ENCODE measurements at regions not wholly inside any gene's neighbourhood (a gene's known extent, or its start where the extent isn't known, plus 50 kb on each side); places are given as distances from the start of the nearest gene placed in this dataset.

DNA sequence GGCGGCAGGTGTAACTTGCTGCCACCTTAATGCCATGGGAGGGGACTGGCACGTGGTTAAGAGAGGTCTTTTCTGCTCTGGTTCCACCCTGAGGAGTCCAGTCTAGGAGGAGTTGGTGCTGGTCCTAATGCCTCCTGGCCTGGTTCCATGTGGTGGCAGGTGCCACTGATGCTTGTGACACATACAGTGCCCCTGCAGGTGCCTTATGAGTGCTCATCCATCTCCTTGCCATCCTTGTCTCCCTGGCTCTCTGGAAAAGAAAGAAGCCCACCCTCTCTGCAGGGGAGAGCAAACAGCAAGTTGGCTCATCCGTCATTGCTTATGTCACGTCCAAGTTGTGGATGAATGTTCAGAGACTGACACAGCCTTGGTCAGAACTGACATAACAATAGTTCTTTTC, 175.8 kb upstream of the DPH6 start:
- no peak overlapping the region for H3K4me3 ChIP-seq
- H3K27me3 ChIP-seq, result no peaks in the 10 kb centered on the region
- no peaks in the 10 kb centered on the region for H3K4me1 ChIP-seq
- H3K9me3 ChIP-seq, result no peaks in the 10 kb centered on the region
- H3K36me3 ChIP-seq, result no peaks in the 10 kb centered on the region
- H3K27ac ChIP-seq, result no peak overlapping the region
- DNase-seq, result no peak
- intact Hi-C loops (cut with DNase I; ENCODE audit: low total_unique reads), result no loop called here
- 79 to 85% (median 83%) methylated on average over 4 of the region's 4 CpGs for WGBS, 5 donors
- TF ChIP-seq EP300 (IDR thresholded peaks at IDR 0.05) (no peak), POLR2AphosphoS5 (IDR thresholded peaks at IDR 0.05) (no peak), POLR2A (IDR thresholded peaks at IDR 0.05) (no peak)
- TF ChIP-seq, protein P1, sequence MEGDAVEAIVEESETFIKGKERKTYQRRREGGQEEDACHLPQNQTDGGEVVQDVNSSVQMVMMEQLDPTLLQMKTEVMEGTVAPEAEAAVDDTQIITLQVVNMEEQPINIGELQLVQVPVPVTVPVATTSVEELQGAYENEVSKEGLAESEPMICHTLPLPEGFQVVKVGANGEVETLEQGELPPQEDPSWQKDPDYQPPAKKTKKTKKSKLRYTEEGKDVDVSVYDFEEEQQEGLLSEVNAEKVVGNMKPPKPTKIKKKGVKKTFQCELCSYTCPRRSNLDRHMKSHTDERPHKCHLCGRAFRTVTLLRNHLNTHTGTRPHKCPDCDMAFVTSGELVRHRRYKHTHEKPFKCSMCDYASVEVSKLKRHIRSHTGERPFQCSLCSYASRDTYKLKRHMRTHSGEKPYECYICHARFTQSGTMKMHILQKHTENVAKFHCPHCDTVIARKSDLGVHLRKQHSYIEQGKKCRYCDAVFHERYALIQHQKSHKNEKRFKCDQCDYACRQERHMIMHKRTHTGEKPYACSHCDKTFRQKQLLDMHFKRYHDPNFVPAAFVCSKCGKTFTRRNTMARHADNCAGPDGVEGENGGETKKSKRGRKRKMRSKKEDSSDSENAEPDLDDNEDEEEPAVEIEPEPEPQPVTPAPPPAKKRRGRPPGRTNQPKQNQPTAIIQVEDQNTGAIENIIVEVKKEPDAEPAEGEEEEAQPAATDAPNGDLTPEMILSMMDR (IDR thresholded peaks at IDR 0.05), result no peak

DNA sequence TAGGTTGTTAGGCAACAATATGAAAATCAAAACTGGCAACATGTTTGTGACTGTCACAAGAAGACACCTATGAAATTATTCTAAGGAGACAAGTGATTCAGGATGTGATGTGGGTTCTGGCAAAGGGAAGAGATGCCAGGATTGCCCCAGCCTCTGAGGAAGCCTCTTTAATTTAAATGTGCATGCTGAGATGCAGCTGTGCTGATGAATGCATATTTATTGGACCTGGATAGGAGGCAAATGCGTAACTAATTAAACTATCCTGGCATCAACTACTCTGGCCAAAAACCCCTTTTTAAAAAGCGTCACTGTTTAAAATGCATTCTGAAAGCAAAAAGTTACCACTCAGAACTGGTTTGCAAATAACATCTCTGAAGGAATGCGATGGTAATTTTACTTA, 176.5 kb upstream of the DPH6 start:
- intact Hi-C loops (cut with DNase I; ENCODE audit: low total_unique reads), result no loop called here
- no peak for TF ChIP-seq EP300 (IDR thresholded peaks at IDR 0.05)
- TF ChIP-seq POLR2A (IDR thresholded peaks at IDR 0.05), result no peak
- no peak for TF ChIP-seq POLR2AphosphoS5 (IDR thresholded peaks at IDR 0.05)
- TF ChIP-seq, protein P1 (IDR thresholded peaks at IDR 0.05), result no peak
- no peaks in the 10 kb centered on the region for H3K4me1 ChIP-seq
- no peak overlapping the region for H3K27ac ChIP-seq
- no peaks in the 10 kb centered on the region for H3K27me3 ChIP-seq
- H3K4me3 ChIP-seq, result no peak overlapping the region
- no peaks in the 10 kb centered on the region for H3K9me3 ChIP-seq
- no peaks in the 10 kb centered on the region for H3K36me3 ChIP-seq
- DNase-seq, result no peak
- WGBS, 5 donors, result 86 to 95% (median 92%) methylated on average over 3 of the region's 3 CpGs

DNA sequence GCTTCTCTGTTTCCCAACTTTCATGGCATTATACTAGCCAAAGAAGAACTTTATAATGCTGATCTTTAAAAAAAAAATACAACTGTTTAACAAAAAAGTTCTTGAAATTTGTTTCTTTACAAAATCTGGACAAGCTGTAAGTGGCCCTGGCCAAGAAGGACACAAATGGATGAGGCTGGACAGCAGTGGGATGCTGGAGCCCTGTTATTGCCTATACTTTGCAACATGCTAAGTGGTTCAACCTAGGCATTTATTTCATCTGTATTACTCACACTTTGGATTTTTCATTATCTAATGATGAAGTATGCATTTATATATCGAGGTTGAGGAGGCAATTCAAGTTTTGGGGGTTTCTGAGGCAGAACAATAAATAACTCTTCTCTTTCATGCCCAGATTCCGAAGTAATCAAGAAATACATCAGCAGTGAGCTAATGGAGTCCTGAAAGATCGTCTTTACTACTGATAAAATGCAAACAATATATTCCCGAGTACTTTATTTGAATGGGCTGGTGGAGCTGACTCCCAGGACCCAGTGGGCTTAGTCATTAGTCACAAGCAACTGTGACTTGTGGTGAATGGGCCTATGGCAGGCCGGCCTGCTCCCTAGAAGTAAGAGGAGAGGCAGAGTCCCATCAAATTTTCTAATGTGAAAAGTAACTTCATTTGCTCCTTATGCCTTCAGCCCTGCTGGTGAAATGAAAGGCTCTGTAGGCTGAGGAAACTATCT, 177.3 kb upstream of the DPH6 start:
- no peak overlapping the region for H3K27ac ChIP-seq
- H3K36me3 ChIP-seq, result no peaks in the 10 kb centered on the region
- H3K9me3 ChIP-seq, result no peaks in the 10 kb centered on the region
- TF ChIP-seq POLR2AphosphoS5 (IDR thresholded peaks at IDR 0.05) (no peak), POLR2A (IDR thresholded peaks at IDR 0.05) (no peak), EP300 (IDR thresholded peaks at IDR 0.05) (no peak)
- TF ChIP-seq, protein P1 (IDR thresholded peaks at IDR 0.05), result no peak
- WGBS, 5 donors, result 36 to 70% (median 49%) methylated on average over 5 of the region's 5 CpGs
- H3K4me1 ChIP-seq, result peaks cover 0 to 7% (median under 1%) of the 10 kb centered on the region in 4 donors
- H3K4me3 ChIP-seq, result no peak overlapping the region
- H3K27me3 ChIP-seq, result no peaks in the 10 kb centered on the region
- no peak for DNase-seq
- intact Hi-C loops (cut with DNase I; ENCODE audit: low total_unique reads), result no loop called here

DNA sequence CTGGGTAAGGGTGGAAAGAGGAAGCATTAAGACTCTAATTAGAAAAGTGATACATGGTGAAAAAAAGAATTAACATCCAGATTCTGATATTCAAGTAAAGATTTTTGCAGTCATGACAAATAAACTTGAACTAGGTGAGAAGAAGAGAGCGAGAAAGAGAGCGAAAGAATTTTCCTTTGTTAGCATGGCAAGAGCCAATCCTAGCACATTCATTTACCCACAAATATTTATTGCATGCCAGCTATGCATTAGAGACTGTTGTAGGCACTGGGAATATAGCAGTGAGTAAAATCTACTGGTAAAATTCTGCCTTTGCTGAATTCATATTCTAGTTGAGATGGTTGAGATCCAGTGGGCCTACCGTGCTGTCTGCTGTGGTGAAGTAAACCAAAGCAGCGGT, 177.9 kb upstream of the DPH6 start:
- no peaks in the 10 kb centered on the region for H3K9me3 ChIP-seq
- H3K27me3 ChIP-seq, result no peaks in the 10 kb centered on the region
- no peak for DNase-seq
- TF ChIP-seq EP300 (IDR thresholded peaks at IDR 0.05), result no peak
- H3K4me1 ChIP-seq, result peaks cover 0 to 12% (median 3%) of the 10 kb centered on the region in 4 donors
- no peaks in the 10 kb centered on the region for H3K36me3 ChIP-seq
- intact Hi-C loops (cut with DNase I; ENCODE audit: low total_unique reads), result no loop called here
- WGBS, 5 donors, result 91 to 98% (median 97%) methylated on average over 4 of the region's 4 CpGs
- no peak overlapping the region for H3K27ac ChIP-seq
- no peak overlapping the region for H3K4me3 ChIP-seq

DNA sequence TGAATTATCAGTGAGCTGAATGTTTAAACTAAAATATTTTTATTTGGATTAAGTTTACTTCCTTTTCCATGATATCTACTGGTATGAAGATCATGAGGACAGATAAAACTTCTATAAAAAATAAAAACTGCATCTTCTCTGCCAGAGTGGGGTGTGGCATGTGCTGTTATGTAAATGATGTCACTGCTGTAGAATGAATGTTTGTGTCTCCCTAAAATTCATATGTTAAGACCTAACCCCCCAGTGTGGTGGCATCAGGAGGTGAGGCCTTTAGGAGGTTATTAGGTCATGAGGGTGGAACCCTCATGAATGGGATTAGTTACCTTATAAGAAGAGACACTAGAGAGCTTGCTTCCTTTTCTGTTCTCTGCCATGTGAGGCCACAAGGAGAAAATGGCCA, 178.7 kb upstream of the DPH6 start:
- no peak for DNase-seq
- Histone ChIP-seq H3K4me1 (peaks cover 0 to 12% (median 3%) of the 10 kb centered on the region in 4 donors), H3K27ac (no peak overlapping the region), H3K4me3 (no peak overlapping the region), H3K9me3 (no peaks in the 10 kb centered on the region), H3K36me3 (no peaks in the 10 kb centered on the region), H3K27me3 (no peaks in the 10 kb centered on the region)
- intact Hi-C loops (cut with DNase I; ENCODE audit: low total_unique reads), result no loop called here
- no peak for TF ChIP-seq EP300 (IDR thresholded peaks at IDR 0.05)
- TF ChIP-seq, protein P1 (IDR thresholded peaks at IDR 0.05), result no peak
- TF ChIP-seq POLR2AphosphoS5 (IDR thresholded peaks at IDR 0.05), result no peak
- no peak for TF ChIP-seq POLR2A (IDR thresholded peaks at IDR 0.05)
